Astrocyte of the cerebellum (primary cell): ENCODE measurements at regions not wholly inside any gene's neighbourhood (a gene's known extent, or its start where the extent isn't known, plus 50 kb on each side); places are given as distances from the start of the nearest gene placed in this dataset.
"Not testable (repeated sequence)": the region's sequence is repeated elsewhere in the genome, so short reads cannot be mapped to it uniquely, and the experiment has no call there.

Source experiments
- DNase-seq: peaks from one replicate; pipeline ENCODE4 v3.0.0-alpha.2; 2011; ENCODE audit warnings: low read depth
- H3K4me3 ChIP-seq: 2 replicates; pipeline ENCODE4 v1.5.1; 2011; ENCODE audit warnings: mild to moderate bottlenecking, low read depth, low read length, moderate library complexity
- in situ Hi-C: cut with HindIII; loops from 2 replicates; pipeline ENCODE4 v1.10.0; 2017; ENCODE audit warnings: low sequenced_read_pairs
- TF ChIP-seq, protein P1 (sequence below): IDR thresholded peaks from 2 replicates; pipeline ENCODE4 v1.5.1; 2012; ENCODE audit warnings: low read length, low read depth, moderate library complexity, mild to moderate bottlenecking; ENCODE audit errors: missing control alignments

GRCh38 chr9:27818348-27818747, 245.1 kb upstream of the C9orf72 start:
- TF ChIP-seq, protein P1, sequence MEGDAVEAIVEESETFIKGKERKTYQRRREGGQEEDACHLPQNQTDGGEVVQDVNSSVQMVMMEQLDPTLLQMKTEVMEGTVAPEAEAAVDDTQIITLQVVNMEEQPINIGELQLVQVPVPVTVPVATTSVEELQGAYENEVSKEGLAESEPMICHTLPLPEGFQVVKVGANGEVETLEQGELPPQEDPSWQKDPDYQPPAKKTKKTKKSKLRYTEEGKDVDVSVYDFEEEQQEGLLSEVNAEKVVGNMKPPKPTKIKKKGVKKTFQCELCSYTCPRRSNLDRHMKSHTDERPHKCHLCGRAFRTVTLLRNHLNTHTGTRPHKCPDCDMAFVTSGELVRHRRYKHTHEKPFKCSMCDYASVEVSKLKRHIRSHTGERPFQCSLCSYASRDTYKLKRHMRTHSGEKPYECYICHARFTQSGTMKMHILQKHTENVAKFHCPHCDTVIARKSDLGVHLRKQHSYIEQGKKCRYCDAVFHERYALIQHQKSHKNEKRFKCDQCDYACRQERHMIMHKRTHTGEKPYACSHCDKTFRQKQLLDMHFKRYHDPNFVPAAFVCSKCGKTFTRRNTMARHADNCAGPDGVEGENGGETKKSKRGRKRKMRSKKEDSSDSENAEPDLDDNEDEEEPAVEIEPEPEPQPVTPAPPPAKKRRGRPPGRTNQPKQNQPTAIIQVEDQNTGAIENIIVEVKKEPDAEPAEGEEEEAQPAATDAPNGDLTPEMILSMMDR = no peak
- in situ Hi-C loops = no loop called here
- no peak for DNase-seq
- no peak overlapping the region for H3K4me3 ChIP-seq

- in situ Hi-C loops = no loop called here
- DNase-seq = no peak
- TF ChIP-seq, protein P1 = no peak
- H3K4me3 ChIP-seq = no peak overlapping the region
Measured at GRCh38 chr9:27828908-27829307, 255.6 kb upstream of the C9orf72 start.

DNA sequence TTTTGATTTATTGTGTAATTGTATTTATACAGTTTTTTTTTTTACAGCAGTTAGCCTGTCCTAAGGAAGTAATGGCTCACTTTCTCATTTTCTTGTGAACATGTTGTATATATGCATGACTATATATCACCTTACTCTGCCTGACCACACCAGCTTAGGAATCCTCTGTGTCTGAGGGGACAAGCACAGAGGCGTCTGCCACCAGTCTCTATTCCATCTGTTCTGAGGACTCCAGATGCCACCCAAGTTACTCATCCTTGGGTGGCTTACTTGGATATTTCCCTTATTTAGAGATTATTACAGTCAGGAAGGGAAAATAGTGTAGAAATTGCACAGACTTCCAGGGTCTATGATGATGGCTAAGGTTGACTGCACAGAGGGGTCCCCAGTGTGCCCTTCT, 256.3 kb upstream of the C9orf72 start:
- TF ChIP-seq, protein P1 = no peak
- in situ Hi-C loops = no loop called here
- no peak for DNase-seq
- no peak overlapping the region for H3K4me3 ChIP-seq

- in situ Hi-C loops, H3K4me3 ChIP-seq, DNase-seq: not testable (repeated sequence)
Measured at GRCh38 chr9:27832108-27832507, 258.8 kb upstream of the C9orf72 start.

GRCh38 chr9:27835286-27835685, 262.0 kb upstream of the C9orf72 start:
- no peak overlapping the region for H3K4me3 ChIP-seq
- in situ Hi-C loops = no loop called here
- no peak for DNase-seq
- TF ChIP-seq, protein P1 = no peak

GRCh38 chr9:27835746-27836145, 262.5 kb upstream of the C9orf72 start:
- DNase-seq = no peak
- no peak overlapping the region for H3K4me3 ChIP-seq
- in situ Hi-C loops = no loop called here
- TF ChIP-seq, protein P1 = no peak

DNA sequence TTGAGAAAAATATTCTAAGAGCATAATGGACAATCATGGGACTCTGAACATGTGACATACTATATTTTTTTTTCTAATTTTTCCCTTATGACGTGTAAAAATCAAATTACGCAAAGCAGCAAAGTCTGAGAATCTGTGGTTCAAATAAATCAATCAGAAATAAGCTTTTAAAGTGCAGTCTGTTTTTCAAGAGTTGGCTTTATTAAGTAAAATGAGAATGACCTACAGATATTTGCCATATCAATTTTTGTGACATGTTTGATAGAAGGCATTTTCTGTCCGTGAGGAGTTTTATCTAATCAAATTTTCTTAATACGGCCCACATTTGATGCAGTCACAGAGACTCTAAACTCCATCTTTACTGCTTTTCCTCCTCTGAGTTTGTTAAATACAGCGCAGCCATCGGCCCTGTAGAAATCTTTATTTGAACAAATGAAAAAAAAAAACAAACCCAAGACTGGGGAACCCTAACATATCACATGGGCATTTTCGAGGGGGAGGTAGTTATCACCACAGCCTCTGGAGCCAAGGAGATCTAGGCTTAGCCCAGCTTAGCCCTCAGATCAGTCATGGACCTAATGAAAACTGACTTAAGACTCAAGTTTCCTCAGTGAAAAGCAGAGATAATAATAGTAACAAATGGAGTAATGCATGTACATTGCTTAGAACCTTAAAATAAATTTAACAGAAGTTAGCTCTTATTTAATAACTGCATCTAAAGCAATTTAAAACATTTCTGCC, 263.6 kb upstream of the C9orf72 start:
- in situ Hi-C loops = no loop called here
- no peak for DNase-seq
- no peak overlapping the region for H3K4me3 ChIP-seq
- TF ChIP-seq, protein P1 = no peak
